ENCODE measurements at regions not wholly inside any gene's neighbourhood (a gene's known extent, or its start where the extent isn't known, plus 50 kb on each side); places are given as distances from the start of the nearest gene placed in this dataset.

GRCh38 chr4:58602022-58602421, 1491.8 kb upstream of the IGFBP7 start:
- TF ChIP-seq CTCF (conservative IDR thresholded peaks at IDR 0.05; ENCODE audit: low read depth, low read length), result no peak
- no peak for TF ChIP-seq EZH2 (IDR thresholded peaks at IDR 0.05; ENCODE audit: low read length, unreplicated experiment)

Data from PC-3 (cell line).